HL-60 (cell line): ENCODE measurements at regions not wholly inside any gene's neighbourhood (a gene's known extent, or its start where the extent isn't known, plus 50 kb on each side); places are given as distances from the start of the nearest gene placed in this dataset.

Source experiments
- DNase-seq, 2 experiments: peaks; one replicate each; pipeline ENCODE4 v3.0.0-alpha.2; 2010 to 2020; ENCODE audit warnings: low read depth in 1 of 2, low spot score in 1 of 2
- H3K27ac ChIP-seq: fragments of 250-450 bp; sonication (Bioruptor Pico); replicated peaks from 2 replicates; pipeline ENCODE4 v1.5.1; 2020; ENCODE audit warnings: mild to moderate bottlenecking, moderate library complexity
- H3K27me3 ChIP-seq: fragments of 250-450 bp; sonication (Bioruptor Pico); 2 replicates; pipeline ENCODE4 v1.5.1; 2021; ENCODE audit warnings: mild to moderate bottlenecking, moderate library complexity; ENCODE audit not compliant: insufficient read depth, poor library complexity, severe bottlenecking
- H3K4me3 ChIP-seq: replicated peaks from 2 replicates; pipeline ENCODE4 v1.5.1; 2011; ENCODE audit warnings: mild to moderate bottlenecking, control low read depth, low read length; ENCODE audit not compliant: insufficient read depth
- GABPA ChIP-seq: IDR thresholded peaks from 2 replicates; pipeline ENCODE4 v1.6.1; 2012; ENCODE audit warnings: low read depth
- POLR2AphosphoS5 ChIP-seq: IDR thresholded peaks from 2 replicates; pipeline ENCODE4 v1.6.1; 2012; ENCODE audit warnings: low read depth
- SPI1 ChIP-seq: IDR thresholded peaks from 2 replicates; pipeline ENCODE4 v1.6.1; 2012; ENCODE audit warnings: low read depth, mild to moderate bottlenecking, borderline replicate concordance
- TF ChIP-seq, protein P1 (sequence below): IDR thresholded peaks from 2 replicates; pipeline ENCODE4 v1.6.1; 2012; ENCODE audit warnings: low read depth; ENCODE audit not compliant: insufficient replicate concordance
- TF ChIP-seq, protein P2 (sequence below): IDR thresholded peaks from one replicate; pipeline ENCODE4 v1.5.1; 2011; ENCODE audit warnings: low read length, control low read depth, inconsistent platforms; ENCODE audit not compliant: insufficient read depth

DNA sequence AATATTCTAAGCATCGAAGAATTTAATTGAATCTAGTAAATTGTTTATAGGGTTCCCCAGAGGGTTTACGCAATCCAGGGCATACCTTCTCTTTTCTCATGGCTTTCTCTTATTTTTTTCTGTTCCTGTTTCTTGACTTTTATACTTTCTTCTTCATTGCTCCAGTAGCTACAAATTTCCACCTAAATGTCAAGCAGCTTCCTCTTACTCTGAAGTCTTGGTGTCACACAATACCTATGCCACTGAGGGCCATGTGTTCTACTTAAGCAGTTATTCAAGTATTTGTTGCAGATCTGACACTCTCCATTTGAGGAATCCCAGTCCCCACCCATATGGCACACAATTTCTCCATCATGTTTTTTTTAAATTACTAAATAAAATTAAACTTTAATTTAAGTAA, 343.1 kb upstream of the MBL2 start:
- no peak for TF ChIP-seq SPI1
- TF ChIP-seq POLR2AphosphoS5 = no peak
- TF ChIP-seq, protein P1, sequence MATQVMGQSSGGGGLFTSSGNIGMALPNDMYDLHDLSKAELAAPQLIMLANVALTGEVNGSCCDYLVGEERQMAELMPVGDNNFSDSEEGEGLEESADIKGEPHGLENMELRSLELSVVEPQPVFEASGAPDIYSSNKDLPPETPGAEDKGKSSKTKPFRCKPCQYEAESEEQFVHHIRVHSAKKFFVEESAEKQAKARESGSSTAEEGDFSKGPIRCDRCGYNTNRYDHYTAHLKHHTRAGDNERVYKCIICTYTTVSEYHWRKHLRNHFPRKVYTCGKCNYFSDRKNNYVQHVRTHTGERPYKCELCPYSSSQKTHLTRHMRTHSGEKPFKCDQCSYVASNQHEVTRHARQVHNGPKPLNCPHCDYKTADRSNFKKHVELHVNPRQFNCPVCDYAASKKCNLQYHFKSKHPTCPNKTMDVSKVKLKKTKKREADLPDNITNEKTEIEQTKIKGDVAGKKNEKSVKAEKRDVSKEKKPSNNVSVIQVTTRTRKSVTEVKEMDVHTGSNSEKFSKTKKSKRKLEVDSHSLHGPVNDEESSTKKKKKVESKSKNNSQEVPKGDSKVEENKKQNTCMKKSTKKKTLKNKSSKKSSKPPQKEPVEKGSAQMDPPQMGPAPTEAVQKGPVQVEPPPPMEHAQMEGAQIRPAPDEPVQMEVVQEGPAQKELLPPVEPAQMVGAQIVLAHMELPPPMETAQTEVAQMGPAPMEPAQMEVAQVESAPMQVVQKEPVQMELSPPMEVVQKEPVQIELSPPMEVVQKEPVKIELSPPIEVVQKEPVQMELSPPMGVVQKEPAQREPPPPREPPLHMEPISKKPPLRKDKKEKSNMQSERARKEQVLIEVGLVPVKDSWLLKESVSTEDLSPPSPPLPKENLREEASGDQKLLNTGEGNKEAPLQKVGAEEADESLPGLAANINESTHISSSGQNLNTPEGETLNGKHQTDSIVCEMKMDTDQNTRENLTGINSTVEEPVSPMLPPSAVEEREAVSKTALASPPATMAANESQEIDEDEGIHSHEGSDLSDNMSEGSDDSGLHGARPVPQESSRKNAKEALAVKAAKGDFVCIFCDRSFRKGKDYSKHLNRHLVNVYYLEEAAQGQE = no peak
- TF ChIP-seq, protein P2, sequence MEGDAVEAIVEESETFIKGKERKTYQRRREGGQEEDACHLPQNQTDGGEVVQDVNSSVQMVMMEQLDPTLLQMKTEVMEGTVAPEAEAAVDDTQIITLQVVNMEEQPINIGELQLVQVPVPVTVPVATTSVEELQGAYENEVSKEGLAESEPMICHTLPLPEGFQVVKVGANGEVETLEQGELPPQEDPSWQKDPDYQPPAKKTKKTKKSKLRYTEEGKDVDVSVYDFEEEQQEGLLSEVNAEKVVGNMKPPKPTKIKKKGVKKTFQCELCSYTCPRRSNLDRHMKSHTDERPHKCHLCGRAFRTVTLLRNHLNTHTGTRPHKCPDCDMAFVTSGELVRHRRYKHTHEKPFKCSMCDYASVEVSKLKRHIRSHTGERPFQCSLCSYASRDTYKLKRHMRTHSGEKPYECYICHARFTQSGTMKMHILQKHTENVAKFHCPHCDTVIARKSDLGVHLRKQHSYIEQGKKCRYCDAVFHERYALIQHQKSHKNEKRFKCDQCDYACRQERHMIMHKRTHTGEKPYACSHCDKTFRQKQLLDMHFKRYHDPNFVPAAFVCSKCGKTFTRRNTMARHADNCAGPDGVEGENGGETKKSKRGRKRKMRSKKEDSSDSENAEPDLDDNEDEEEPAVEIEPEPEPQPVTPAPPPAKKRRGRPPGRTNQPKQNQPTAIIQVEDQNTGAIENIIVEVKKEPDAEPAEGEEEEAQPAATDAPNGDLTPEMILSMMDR = no peak
- no peak for TF ChIP-seq GABPA
- DNase-seq = no peak
- Histone ChIP-seq H3K27ac (no peak overlapping the region), H3K27me3 (no peaks in the 10 kb centered on the region), H3K4me3 (no peak overlapping the region)

DNA sequence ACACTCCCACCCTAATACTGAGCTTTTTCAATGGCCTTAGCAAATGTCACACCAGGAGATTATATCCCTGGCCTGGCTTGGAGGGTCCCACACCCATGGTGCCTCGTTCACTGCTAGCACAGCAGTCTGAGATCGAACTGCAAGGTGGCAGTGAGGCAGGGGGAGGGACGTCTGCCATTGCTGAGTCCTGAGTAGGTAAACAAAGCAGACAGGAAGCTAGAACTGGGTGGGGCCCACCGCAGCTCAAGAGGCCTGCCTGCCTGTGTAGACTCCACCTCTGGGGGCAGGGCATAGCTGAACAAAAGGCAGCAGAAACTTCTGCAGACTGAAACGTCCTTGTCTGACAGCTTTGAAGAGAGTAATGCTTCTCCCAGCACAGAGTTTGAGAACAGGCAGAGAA, 338.9 kb upstream of the MBL2 start:
- H3K4me3 ChIP-seq = no peak overlapping the region
- DNase-seq = no peak
- TF ChIP-seq SPI1 (no peak), POLR2AphosphoS5 (no peak), GABPA (no peak)
- TF ChIP-seq, protein P1 = no peak
- TF ChIP-seq, protein P2 = no peak

GRCh38 chr10:53109320-53109719, 336.7 kb upstream of the MBL2 start:
- TF ChIP-seq GABPA (no peak), POLR2AphosphoS5 (no peak), SPI1 (no peak)
- TF ChIP-seq, protein P2 = no peak
- TF ChIP-seq, protein P1 = no peak

More for the DNA sequence above, 338.9 kb upstream of the MBL2 start:
- Histone ChIP-seq H3K27me3 (no peaks in the 10 kb centered on the region), H3K27ac (no peak overlapping the region)

More at GRCh38 chr10:53109320-53109719, 336.7 kb upstream of the MBL2 start:
- no peak for DNase-seq
- Histone ChIP-seq H3K4me3 (no peak overlapping the region), H3K27me3 (no peaks in the 10 kb centered on the region), H3K27ac (no peak overlapping the region)
